ENCODE measurements at regions not wholly inside any gene's neighbourhood (a gene's known extent, or its start where the extent isn't known, plus 50 kb on each side); places are given as distances from the start of the nearest gene placed in this dataset.

DNA sequence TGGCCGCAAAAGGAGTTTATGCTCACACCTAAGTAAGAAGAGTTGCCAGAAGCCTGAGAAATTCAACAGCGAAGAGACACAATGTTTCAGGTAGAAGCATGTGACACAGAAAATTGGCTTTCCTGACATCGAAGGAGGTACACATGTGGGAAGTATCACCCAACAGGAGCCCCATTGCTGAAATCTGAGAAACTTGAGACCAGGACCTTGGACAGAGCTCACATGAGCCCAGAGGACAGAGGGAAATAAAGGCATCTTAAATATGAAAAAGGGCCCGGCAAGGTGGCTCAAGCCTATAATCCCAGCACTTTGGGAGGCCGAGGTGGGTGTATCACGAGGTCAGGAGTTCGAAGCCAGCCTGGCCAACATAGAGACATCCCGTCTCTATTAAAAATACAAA, 304.1 kb upstream of the C16orf82 start:
- Histone ChIP-seq H3K4me3 (replicated peaks in 1 of 3) (no peak overlapping the region), H3K36me3 (no peaks in the 10 kb centered on the region), H3K27ac (no peak overlapping the region), H3K27me3 (no peaks in the 10 kb centered on the region), H3K4me1 (no peaks in the 10 kb centered on the region), H3K9me3 (no peaks in the 10 kb centered on the region)
- no peak for DNase-seq
- intact Hi-C loops (cut with DNase I) = no loop called here
- WGBS, 2 donors = 75 to 81% methylated on average over 8 of the region's 8 CpGs
- TF ChIP-seq, protein P1, sequence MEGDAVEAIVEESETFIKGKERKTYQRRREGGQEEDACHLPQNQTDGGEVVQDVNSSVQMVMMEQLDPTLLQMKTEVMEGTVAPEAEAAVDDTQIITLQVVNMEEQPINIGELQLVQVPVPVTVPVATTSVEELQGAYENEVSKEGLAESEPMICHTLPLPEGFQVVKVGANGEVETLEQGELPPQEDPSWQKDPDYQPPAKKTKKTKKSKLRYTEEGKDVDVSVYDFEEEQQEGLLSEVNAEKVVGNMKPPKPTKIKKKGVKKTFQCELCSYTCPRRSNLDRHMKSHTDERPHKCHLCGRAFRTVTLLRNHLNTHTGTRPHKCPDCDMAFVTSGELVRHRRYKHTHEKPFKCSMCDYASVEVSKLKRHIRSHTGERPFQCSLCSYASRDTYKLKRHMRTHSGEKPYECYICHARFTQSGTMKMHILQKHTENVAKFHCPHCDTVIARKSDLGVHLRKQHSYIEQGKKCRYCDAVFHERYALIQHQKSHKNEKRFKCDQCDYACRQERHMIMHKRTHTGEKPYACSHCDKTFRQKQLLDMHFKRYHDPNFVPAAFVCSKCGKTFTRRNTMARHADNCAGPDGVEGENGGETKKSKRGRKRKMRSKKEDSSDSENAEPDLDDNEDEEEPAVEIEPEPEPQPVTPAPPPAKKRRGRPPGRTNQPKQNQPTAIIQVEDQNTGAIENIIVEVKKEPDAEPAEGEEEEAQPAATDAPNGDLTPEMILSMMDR (IDR thresholded peaks at IDR 0.05) = no peak
- no peak for TF ChIP-seq POLR2A (IDR thresholded peaks at IDR 0.05)

GRCh38 chr16:26765087-26765486, 301.6 kb upstream of the C16orf82 start:
- H3K36me3 ChIP-seq = no peaks in the 10 kb centered on the region
- 29 to 35% methylated on average over 3 to 4 of the region's 4 CpGs for WGBS, 2 donors
- H3K27ac ChIP-seq = no peak overlapping the region
- H3K27me3 ChIP-seq = no peaks in the 10 kb centered on the region
- no peaks in the 10 kb centered on the region for H3K4me1 ChIP-seq
- no peaks in the 10 kb centered on the region for H3K9me3 ChIP-seq
- DNase-seq = no peak
- no peak overlapping the region for H3K4me3 ChIP-seq (replicated peaks in 1 of 3)
- intact Hi-C loops (cut with DNase I) = no loop called here
- no peak for TF ChIP-seq POLR2A (IDR thresholded peaks at IDR 0.05)
- TF ChIP-seq, protein P1 (IDR thresholded peaks at IDR 0.05) = peak in 1 of 6 experiments; percentile 11

DNA sequence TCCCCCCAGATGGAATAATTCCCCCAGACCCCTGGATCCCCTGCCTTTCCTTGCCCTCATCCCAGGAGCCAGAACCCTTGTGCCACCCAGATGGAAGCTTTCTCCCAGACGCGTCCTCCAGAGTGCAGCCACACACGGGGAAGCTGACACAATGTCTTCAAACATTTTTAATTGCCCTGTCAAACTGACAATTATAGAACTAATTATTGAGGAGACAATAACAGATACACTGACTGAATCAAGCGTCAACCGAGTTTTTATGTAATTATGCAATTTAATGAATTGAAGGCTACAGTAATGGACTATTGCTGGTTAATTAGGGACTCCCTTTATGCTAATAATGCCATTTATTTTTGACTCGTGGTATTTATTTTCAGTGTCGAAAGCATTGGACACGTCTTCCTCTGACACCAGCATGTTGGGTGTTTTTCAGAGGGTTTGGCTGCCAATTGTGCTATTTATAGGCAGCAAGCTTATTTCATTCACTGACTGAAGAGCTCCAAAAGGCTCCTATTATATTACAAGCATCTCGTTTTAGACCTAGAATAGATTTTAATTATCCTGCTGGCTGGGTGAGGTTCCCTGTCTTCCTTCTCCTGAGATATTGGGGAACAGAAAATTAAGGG, 298.2 kb upstream of the C16orf82 start:
- intact Hi-C loops (cut with DNase I) = no loop called here
- DNase-seq = no peak
- H3K27me3 ChIP-seq = no peaks in the 10 kb centered on the region

GRCh38 chr16:26770547-26770946, 296.2 kb upstream of the C16orf82 start:
- no peak for DNase-seq
- Histone ChIP-seq H3K27ac (no peak overlapping the region), H3K36me3 (no peaks in the 10 kb centered on the region), H3K27me3 (no peaks in the 10 kb centered on the region), H3K4me1 (no peaks in the 10 kb centered on the region), H3K9me3 (no peaks in the 10 kb centered on the region), H3K4me3 (replicated peaks in 1 of 3) (no peak overlapping the region)
- TF ChIP-seq, protein P1 (IDR thresholded peaks at IDR 0.05) = no peak
- no peak for TF ChIP-seq POLR2A (IDR thresholded peaks at IDR 0.05)
- intact Hi-C loops (cut with DNase I) = no loop called here

More for the DNA sequence above, 298.2 kb upstream of the C16orf82 start:
- WGBS, 2 donors = 69 to 72% methylated on average over 9 of the region's 9 CpGs
- Histone ChIP-seq H3K36me3 (no peaks in the 10 kb centered on the region), H3K4me3 (replicated peaks in 1 of 3) (no peak overlapping the region), H3K27ac (no peak overlapping the region), H3K4me1 (no peaks in the 10 kb centered on the region), H3K9me3 (no peaks in the 10 kb centered on the region)
- TF ChIP-seq, protein P1 (IDR thresholded peaks at IDR 0.05) = no peak
- no peak for TF ChIP-seq POLR2A (IDR thresholded peaks at IDR 0.05)

DNA sequence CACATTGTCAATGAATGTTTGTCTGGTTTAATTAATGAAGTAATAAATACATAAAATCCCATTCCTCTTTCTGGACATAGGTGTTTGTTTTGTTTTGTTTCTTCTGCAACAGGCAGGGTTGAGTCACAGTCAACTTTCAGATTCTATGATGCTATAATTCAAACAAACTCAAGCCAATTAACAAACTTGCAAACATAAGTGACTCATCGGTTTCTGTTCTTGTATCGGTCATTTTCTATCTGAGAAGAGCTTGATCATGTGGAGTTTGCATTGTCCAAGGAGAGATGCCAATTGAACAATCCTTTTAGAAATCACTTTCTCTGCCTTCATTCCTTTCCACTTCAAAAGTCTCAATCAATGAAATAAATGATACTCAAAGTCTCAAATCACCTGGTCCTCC, 294.2 kb upstream of the C16orf82 start:
- no peaks in the 10 kb centered on the region for H3K36me3 ChIP-seq
- no peak for DNase-seq
- no peak for TF ChIP-seq POLR2A (IDR thresholded peaks at IDR 0.05)
- TF ChIP-seq, protein P1 (IDR thresholded peaks at IDR 0.05) = no peak
- no peak overlapping the region for H3K27ac ChIP-seq
- H3K4me3 ChIP-seq (replicated peaks in 1 of 3) = no peak overlapping the region
- no peaks in the 10 kb centered on the region for H3K9me3 ChIP-seq
- intact Hi-C loops (cut with DNase I) = no loop called here
- H3K4me1 ChIP-seq = no peaks in the 10 kb centered on the region
- 35 to 37% methylated on average over 2 of the region's 2 CpGs for WGBS, 2 donors
- H3K27me3 ChIP-seq = no peaks in the 10 kb centered on the region
